ENCODE measurements at regions not wholly inside any gene's neighbourhood (a gene's known extent, or its start where the extent isn't known, plus 50 kb on each side); places are given as distances from the start of the nearest gene placed in this dataset.
"Not testable (repeated sequence)": the region's sequence is repeated elsewhere in the genome, so short reads cannot be mapped to it uniquely, and the experiment has no call there.

GRCh38 chr10:38364073-38364472, 269.9 kb downstream of the ZNF37A start:
- DNase-seq, result not testable (repeated sequence)

DNA sequence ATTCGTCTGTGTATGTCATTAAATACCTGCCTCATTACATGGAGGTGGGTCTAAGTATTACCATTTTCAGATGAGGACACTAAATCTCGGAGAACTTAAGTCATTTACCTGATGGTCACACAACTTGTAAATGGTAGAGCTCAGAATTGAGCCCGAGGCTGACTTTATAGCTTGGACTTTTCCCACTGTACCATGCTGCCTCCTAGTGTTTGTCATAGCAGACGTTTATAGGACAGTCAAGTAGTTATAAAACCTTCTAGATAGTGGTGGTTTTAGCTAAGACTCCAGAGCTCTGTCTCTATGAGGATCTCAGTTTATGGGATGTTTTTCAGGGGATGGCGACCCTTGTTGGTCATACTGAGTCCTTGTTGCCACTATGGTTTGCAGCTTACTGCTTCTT, 271.8 kb downstream of the ZNF37A start:
- not testable (repeated sequence) for DNase-seq

DNA sequence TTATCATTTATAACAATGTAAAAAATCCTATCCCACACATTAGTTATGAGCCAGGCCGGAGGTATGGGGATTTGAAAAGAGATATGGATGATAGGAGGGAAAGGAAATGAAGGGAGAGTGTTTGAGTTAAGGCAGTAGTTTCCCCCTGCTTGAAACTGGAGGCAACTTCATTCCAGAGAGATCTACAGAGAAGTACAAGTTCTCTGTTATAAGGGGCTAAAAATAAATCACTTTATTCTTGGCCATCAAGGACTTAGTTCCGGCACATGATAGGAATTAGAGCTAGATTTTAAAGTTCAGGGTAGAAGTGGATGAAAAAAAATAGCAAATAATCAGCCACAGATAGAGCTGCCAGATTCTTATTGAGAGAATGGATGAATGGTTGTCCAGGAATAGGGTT, 289.7 kb downstream of the ZNF37A start:
- DNase-seq, result not testable (repeated sequence)

GRCh38 chr10:38386869-38387268, 292.7 kb downstream of the ZNF37A start:
- not testable (repeated sequence) for DNase-seq

DNA sequence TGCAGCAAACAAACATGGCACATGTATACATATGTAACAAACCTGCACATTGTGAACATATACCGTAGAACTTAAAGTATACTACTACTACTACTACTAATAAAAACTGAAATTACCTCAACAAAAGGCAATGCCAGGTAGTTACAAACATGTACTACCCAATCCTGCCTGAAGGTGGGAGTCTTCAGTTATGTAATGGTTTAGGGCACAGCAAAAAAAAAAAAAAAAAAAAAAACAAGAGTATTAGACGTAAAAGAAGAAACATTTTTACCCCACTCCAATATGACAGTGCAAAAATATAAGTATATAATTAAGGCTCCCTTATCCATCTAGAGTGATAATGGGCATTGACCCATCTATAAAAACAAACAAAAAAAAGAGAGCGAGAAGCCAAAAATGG, 296.6 kb downstream of the ZNF37A start:
- peak in 1 of 2 donors; percentile 36 for DNase-seq

- DNase-seq, result not testable (repeated sequence)
These were observed 301.3 kb downstream of the ZNF37A start for GRCh38 chr10:38395465-38395864.

GRCh38 chr10:38396178-38396954, 302.2 kb downstream of the ZNF37A start:
- not testable (repeated sequence) for DNase-seq

GRCh38 chr10:38401565-38401964, 307.4 kb downstream of the ZNF37A start:
- DNase-seq, result peak in 1 of 2 donors; percentile 19

- DNase-seq, result peak; percentile 88 to 93
These were observed 308.6 kb downstream of the ZNF37A start for GRCh38 chr10:38402442-38403346.

GRCh38 chr10:38403347-38404117, 309.4 kb downstream of the ZNF37A start:
- peak in 1 of 2 donors; percentile 1 for DNase-seq

- DNase-seq, result not testable (repeated sequence)
These were observed 329.5 kb downstream of the ZNF37A start for GRCh38 chr10:38423634-38424033.

- DNase-seq, result not testable (repeated sequence)
These were observed 336.1 kb downstream of the ZNF37A start for GRCh38 chr10:38430242-38430641.

GRCh38 chr10:38437359-38437758, 343.2 kb downstream of the ZNF37A start:
- not testable (repeated sequence) for DNase-seq

- not testable (repeated sequence) for DNase-seq
These were observed 354.6 kb downstream of the ZNF37A start for GRCh38 chr10:38448614-38449355.

DNA sequence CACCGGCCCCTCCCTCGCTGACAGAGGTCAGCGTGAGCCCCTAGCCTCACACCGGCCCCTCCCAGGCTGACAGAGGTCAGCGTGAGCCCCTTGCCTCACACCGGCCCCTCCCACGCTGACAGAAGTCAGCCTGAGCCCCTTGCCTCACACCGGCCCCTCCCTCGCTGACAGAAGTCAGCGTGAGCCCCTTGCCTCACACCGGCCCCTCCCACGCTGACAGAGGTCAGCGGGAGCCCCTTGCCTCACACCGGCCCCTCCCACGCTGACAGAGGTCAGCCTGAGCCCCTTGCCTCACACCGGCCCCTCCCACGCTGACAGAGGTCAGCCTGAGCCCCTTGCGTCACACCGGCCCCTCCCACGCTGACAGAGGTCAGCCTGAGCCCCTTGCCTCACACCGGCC, 355.5 kb downstream of the ZNF37A start:
- DNase-seq, result not testable (repeated sequence)

DNA sequence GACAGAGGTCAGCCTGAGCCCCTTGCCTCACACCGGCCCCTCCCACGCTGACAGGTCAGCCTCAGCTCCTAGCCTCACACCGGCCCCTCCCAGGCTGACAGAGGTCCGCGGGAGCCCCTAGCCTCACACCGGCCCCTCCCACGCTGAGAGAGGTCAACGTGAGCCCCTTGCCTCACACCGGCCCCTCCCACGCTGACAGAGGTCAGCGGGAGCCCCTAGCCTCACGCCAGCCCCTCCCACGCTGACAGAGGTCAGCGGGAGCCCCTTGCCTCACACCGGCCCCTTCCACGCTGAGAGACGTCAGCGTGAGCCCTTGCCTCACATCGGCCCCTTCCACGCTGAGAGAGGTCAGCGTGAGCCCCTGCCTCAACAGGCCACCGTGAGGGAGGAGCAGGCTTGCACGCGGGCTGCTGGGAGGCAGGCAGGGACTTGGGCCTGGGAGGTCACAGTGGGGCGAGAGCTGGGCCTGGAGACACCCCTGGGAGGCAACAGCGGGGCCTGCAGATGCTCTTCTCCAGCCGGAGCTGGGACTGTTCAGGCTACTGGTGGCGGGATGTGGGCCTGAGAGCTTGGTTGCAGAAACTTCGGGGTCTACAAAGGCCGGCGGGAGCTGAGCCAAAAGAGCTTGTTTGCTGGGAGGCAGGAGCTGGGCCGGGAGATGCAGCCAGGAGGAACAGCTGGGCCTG, 356.4 kb downstream of the ZNF37A start:
- DNase-seq, result not testable (repeated sequence)

GRCh38 chr10:38451306-38451967, 357.3 kb downstream of the ZNF37A start:
- not testable (repeated sequence) for DNase-seq
